ENCODE measurements at regions not wholly inside any gene's neighbourhood (a gene's known extent, or its start where the extent isn't known, plus 50 kb on each side); places are given as distances from the start of the nearest gene placed in this dataset.

DNA sequence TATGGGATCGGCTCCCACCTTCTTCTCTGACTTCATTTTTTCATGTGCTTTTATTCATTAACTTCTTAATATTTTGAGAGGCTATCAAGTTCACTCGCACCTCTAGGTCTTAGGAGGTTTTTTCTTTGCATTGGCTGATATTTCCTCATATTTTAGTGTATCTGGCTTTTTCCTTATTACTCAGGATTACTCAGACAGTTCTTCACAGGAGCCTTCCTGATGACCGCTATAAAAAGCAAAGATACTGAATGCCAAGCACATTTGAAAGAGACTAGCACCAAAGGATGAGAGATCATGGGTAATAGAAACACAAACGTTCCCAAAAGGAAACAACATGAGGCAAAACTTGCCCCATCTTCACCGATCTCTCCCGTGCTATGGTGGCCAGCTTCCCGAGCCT, 409.2 kb upstream of the KLF6 start:
- DNase-seq (ENCODE audit: low spot score), result no peak
- TF ChIP-seq, protein P1, sequence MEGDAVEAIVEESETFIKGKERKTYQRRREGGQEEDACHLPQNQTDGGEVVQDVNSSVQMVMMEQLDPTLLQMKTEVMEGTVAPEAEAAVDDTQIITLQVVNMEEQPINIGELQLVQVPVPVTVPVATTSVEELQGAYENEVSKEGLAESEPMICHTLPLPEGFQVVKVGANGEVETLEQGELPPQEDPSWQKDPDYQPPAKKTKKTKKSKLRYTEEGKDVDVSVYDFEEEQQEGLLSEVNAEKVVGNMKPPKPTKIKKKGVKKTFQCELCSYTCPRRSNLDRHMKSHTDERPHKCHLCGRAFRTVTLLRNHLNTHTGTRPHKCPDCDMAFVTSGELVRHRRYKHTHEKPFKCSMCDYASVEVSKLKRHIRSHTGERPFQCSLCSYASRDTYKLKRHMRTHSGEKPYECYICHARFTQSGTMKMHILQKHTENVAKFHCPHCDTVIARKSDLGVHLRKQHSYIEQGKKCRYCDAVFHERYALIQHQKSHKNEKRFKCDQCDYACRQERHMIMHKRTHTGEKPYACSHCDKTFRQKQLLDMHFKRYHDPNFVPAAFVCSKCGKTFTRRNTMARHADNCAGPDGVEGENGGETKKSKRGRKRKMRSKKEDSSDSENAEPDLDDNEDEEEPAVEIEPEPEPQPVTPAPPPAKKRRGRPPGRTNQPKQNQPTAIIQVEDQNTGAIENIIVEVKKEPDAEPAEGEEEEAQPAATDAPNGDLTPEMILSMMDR (IDR thresholded peaks at IDR 0.05; ENCODE audit: unreplicated experiment), result no peak
- H3K36me3 Mint-ChIP-seq (ENCODE audit: low read depth, unreplicated experiment), result no peaks in the 10 kb centered on the region
- no peaks in the 10 kb centered on the region for H3K9me3 Mint-ChIP-seq (ENCODE audit: unreplicated experiment)
- no peak overlapping the region for H3K4me3 Mint-ChIP-seq (ENCODE audit: unreplicated experiment)
- peaks cover 4% of the 10 kb centered on the region for H3K4me1 Mint-ChIP-seq (ENCODE audit: unreplicated experiment)
- no peak overlapping the region for H3K27ac Mint-ChIP-seq (ENCODE audit: unreplicated experiment)
- no peaks in the 10 kb centered on the region for H3K27me3 Mint-ChIP-seq (ENCODE audit: unreplicated experiment)

DNA sequence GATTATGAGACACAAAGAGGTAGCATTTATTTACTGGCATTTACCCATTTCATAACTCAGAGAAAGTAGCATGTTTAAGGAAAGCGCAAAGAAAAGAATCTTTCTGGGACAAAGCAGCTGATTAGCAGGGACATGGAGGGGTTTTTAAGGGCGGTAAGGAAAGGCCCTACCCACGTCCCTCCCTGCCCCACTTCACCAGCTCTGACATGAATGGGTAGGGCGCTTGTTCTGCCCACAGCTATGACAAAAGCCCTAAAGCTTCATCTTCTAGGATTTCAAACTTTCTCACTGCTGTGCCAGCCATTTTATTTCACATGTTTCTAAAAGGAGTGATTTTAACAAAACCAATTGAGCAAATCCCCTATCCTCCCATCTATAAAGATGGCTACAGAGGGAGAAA, 406.9 kb upstream of the KLF6 start:
- Mint-ChIP-seq H3K27ac (ENCODE audit: unreplicated experiment) (no peak overlapping the region), H3K36me3 (ENCODE audit: low read depth, unreplicated experiment) (no peaks in the 10 kb centered on the region), H3K4me3 (ENCODE audit: unreplicated experiment) (no peak overlapping the region), H3K27me3 (ENCODE audit: unreplicated experiment) (no peaks in the 10 kb centered on the region), H3K9me3 (ENCODE audit: unreplicated experiment) (no peaks in the 10 kb centered on the region), H3K4me1 (ENCODE audit: unreplicated experiment) (no peaks in the 10 kb centered on the region)
- no peak for DNase-seq (ENCODE audit: low spot score)
- TF ChIP-seq, protein P1 (IDR thresholded peaks at IDR 0.05; ENCODE audit: unreplicated experiment), result no peak

DNA sequence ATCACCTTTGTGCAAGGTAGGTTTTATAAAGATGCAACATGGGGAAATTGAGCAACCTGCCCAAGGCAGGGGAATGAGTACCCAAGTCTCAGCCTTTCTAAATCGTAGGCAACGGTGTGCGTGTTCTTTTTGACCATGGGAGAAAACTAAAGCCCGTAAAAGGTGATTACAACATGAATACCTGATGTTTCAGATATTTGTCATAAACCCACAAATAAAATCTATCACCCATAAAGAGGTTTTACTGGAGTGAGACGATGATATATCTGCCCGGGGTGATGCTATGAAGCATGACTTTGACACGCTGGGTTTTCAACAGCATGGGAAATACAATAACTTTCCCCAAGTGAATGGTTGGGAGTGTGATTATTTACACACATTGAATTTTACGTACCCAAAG, 406.3 kb upstream of the KLF6 start:
- TF ChIP-seq, protein P1 (IDR thresholded peaks at IDR 0.05; ENCODE audit: unreplicated experiment), result no peak
- no peaks in the 10 kb centered on the region for H3K9me3 Mint-ChIP-seq (ENCODE audit: unreplicated experiment)
- H3K27ac Mint-ChIP-seq (ENCODE audit: unreplicated experiment), result no peak overlapping the region
- no peaks in the 10 kb centered on the region for H3K36me3 Mint-ChIP-seq (ENCODE audit: low read depth, unreplicated experiment)
- DNase-seq (ENCODE audit: low spot score), result no peak
- H3K27me3 Mint-ChIP-seq (ENCODE audit: unreplicated experiment), result no peaks in the 10 kb centered on the region
- H3K4me3 Mint-ChIP-seq (ENCODE audit: unreplicated experiment), result no peak overlapping the region
- H3K4me1 Mint-ChIP-seq (ENCODE audit: unreplicated experiment), result no peaks in the 10 kb centered on the region

DNA sequence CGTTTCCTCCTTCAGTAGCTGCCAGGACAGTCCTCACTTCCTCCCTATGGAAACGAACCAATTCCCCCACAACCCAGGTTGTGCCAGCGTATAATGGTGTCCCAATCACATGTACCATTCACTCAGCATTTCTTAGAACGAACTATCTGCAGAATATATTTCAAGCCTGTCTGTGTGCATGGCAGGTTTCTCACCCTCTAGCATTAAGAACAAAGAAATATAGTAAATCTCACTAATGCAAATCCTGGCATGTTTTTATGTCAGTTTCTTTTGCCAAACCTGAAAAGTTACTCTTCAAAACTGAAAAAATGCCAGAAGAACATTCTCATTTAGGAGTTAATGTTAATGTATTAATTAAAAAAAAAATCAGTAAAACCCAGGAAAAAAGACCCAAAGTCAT, 405.9 kb upstream of the KLF6 start:
- no peaks in the 10 kb centered on the region for H3K4me1 Mint-ChIP-seq (ENCODE audit: unreplicated experiment)
- H3K27ac Mint-ChIP-seq (ENCODE audit: unreplicated experiment), result no peak overlapping the region
- no peaks in the 10 kb centered on the region for H3K36me3 Mint-ChIP-seq (ENCODE audit: low read depth, unreplicated experiment)
- DNase-seq (ENCODE audit: low spot score), result no peak
- no peak overlapping the region for H3K4me3 Mint-ChIP-seq (ENCODE audit: unreplicated experiment)
- TF ChIP-seq, protein P1 (IDR thresholded peaks at IDR 0.05; ENCODE audit: unreplicated experiment), result no peak
- H3K9me3 Mint-ChIP-seq (ENCODE audit: unreplicated experiment), result no peaks in the 10 kb centered on the region
- no peaks in the 10 kb centered on the region for H3K27me3 Mint-ChIP-seq (ENCODE audit: unreplicated experiment)

DNA sequence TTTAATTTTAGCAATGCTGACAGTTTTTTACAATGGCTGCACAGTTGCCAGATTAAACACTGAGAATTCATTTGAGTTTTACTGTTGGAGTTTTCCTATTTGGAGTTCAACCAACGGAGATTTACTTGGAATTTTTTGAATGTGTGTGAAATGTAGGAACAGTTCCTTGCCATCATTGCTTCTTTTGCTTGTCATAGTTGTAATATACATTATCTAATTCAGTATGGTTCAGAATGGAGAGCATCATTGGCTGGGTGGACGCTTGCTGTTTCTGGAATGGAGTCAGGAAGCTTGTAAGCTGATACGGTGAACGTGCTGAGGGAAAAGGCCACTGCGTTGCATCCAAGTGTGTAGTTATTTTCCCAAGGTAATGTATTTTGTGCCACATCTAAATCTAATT, 404.3 kb upstream of the KLF6 start:
- no peak for DNase-seq (ENCODE audit: low spot score)
- Mint-ChIP-seq H3K4me3 (ENCODE audit: unreplicated experiment) (no peak overlapping the region), H3K36me3 (ENCODE audit: low read depth, unreplicated experiment) (no peaks in the 10 kb centered on the region), H3K27ac (ENCODE audit: unreplicated experiment) (no peak overlapping the region), H3K27me3 (ENCODE audit: unreplicated experiment) (no peaks in the 10 kb centered on the region), H3K4me1 (ENCODE audit: unreplicated experiment) (no peaks in the 10 kb centered on the region), H3K9me3 (ENCODE audit: unreplicated experiment) (no peaks in the 10 kb centered on the region)
- TF ChIP-seq, protein P1 (IDR thresholded peaks at IDR 0.05; ENCODE audit: unreplicated experiment), result no peak

Data from endothelial cell (in vitro differentiated cells).